ENCODE measurements at regions not wholly inside any gene's neighbourhood (a gene's known extent, or its start where the extent isn't known, plus 50 kb on each side); places are given as distances from the start of the nearest gene placed in this dataset.

DNA sequence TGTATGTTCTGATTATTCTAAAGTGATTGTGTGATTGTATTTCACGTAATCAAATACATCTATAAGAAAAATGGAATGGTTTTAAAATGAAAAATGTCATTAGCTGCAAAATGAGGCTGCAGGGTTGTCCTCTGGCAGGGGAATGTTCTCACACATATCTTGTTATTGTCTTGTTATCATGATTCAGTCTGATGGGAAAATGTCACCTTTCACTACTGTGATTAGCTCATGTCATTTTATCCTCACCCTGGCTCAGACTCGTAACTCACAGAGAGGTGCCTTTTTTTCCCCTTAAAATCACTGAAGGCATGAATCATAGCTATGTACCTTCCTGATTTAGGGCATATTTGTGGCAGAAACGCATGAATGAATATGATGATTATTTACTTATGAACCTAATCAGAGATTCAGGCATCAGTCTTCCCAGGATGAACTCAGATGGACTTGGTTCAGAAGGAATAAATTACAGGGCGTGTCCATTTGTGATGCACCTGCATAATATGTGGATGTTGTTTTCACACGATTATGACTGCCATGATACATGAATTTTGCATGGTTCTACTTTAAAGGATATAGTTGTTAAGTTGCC, 1339.2 kb downstream of the AACS start:
- H3K9ac ChIP-seq (ENCODE audit: low read depth, low read length): no peak overlapping the region
- H3K27me3 ChIP-seq (ENCODE audit: insufficient read depth, low read length): no peaks in the 10 kb centered on the region
- H3K4me1 ChIP-seq (ENCODE audit: insufficient read depth, low read length): no peaks in the 10 kb centered on the region
- no peak overlapping the region for H3K27ac ChIP-seq (ENCODE audit: low read length)
- H3K36me3 ChIP-seq (ENCODE audit: insufficient read depth, low read depth, low read length): no peaks in the 10 kb centered on the region
- H3K9me3 ChIP-seq (ENCODE audit: insufficient read depth, low read depth, low read length): no peaks in the 10 kb centered on the region
- H3K4me3 ChIP-seq (ENCODE audit: low read length): no peak overlapping the region

DNA sequence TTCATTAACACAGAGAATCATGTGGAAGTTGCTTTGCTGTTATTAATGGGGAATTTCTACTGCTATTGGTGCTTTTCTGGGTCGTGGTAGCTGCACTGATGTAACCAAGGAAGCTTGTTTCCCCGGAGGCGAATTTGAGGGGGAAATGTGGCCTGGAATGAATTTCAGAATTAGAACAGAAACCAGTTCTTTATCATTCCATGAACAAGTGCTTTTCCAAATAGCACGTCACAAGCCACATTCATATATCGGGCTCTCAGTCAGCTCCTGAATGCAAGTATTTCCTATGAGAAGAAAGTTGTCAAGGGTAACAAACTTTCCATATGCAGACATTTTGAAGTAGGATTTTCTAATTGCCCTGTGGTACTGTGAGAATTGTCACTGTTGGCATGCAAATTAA, 1353.2 kb downstream of the AACS start:
- Histone ChIP-seq H3K27ac (ENCODE audit: low read length) (no peak overlapping the region), H3K4me1 (ENCODE audit: insufficient read depth, low read length) (peaks cover 9% of the 10 kb centered on the region; the same call in 1 of the 2 replicates), H3K27me3 (ENCODE audit: insufficient read depth, low read length) (no peaks in the 10 kb centered on the region), H3K4me3 (ENCODE audit: low read length) (no peak overlapping the region), H3K9ac (ENCODE audit: low read depth, low read length) (no peak overlapping the region), H3K36me3 (ENCODE audit: insufficient read depth, low read depth, low read length) (no peaks in the 10 kb centered on the region), H3K9me3 (ENCODE audit: insufficient read depth, low read depth, low read length) (no peaks in the 10 kb centered on the region)

DNA sequence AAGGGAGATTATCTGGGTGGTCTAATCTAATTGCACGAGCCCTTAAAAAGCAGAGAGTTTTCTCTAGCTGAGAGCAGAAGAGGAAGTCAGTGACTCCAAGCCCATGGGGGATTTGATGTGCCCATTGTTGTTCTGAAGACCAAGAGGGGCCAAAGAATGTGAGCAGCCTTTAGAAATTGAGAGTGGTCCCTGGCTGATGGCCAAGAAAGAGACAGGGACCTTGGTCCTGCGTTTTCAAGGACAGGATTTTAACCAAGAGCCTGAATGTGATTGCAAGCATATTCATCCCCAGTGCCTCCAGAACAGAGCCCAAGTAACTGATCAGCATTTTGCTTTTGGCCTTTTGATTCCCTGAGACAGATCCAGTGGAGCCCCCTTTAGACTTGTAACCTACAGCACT, 1353.9 kb downstream of the AACS start:
- Histone ChIP-seq H3K4me1 (ENCODE audit: insufficient read depth, low read length) (peaks cover 9% of the 10 kb centered on the region; the same call in 1 of the 2 replicates), H3K9me3 (ENCODE audit: insufficient read depth, low read depth, low read length) (no peaks in the 10 kb centered on the region), H3K27me3 (ENCODE audit: insufficient read depth, low read length) (no peaks in the 10 kb centered on the region), H3K4me3 (ENCODE audit: low read length) (no peak overlapping the region), H3K9ac (ENCODE audit: low read depth, low read length) (no peak overlapping the region), H3K36me3 (ENCODE audit: insufficient read depth, low read depth, low read length) (no peaks in the 10 kb centered on the region), H3K27ac (ENCODE audit: low read length) (no peak overlapping the region)

DNA sequence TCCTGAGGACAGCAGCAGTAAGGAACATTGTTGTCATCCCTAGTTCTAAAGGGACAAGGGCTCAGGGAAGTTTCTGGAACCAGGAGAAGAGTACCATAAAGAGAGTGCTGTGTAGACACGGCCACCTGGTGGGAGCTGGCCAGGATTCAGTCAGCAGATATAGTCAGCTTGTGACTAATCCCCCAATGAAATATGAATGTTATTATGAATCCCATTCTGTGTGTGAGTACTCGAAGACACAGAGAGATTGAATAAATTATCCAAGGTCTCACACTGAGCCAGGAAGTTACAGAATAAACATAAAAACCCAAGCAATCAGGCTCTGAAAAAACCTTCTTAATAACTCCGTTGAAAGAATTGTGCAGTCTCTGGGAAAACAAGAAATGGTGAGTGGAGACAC, 1359.5 kb downstream of the AACS start:
- Histone ChIP-seq H3K9ac (ENCODE audit: low read depth, low read length) (no peak overlapping the region), H3K36me3 (ENCODE audit: insufficient read depth, low read depth, low read length) (no peaks in the 10 kb centered on the region), H3K4me1 (ENCODE audit: insufficient read depth, low read length) (no peaks in the 10 kb centered on the region), H3K4me3 (ENCODE audit: low read length) (no peak overlapping the region; the same call in 1 of the 2 replicates), H3K9me3 (ENCODE audit: insufficient read depth, low read depth, low read length) (no peaks in the 10 kb centered on the region), H3K27ac (ENCODE audit: low read length) (no peak overlapping the region), H3K27me3 (ENCODE audit: insufficient read depth, low read length) (no peaks in the 10 kb centered on the region)

DNA sequence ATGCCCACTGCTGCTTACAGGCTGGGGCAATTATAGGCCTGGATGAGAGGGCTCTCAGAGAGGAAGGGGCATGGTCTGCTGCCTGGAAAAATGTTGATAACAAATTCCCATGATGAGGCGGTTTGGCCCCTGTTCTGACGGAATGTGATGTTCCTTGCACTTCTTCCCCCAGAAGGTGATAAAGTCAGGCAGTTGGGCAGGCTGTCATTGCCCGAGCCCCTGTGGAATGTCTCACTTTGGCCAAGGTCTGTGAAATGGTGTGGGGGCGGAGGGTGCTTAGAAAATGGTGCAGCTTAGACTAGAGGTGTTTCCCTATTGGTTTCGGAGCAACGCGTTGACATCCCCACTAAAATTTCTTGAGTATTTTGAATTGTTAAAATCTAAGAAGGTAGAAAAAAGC, 1360.0 kb downstream of the AACS start:
- Histone ChIP-seq H3K27me3 (ENCODE audit: insufficient read depth, low read length) (no peaks in the 10 kb centered on the region), H3K9ac (ENCODE audit: low read depth, low read length) (no peak overlapping the region), H3K36me3 (ENCODE audit: insufficient read depth, low read depth, low read length) (no peaks in the 10 kb centered on the region), H3K4me1 (ENCODE audit: insufficient read depth, low read length) (no peaks in the 10 kb centered on the region), H3K27ac (ENCODE audit: low read length) (no peak overlapping the region), H3K4me3 (ENCODE audit: low read length) (no peak overlapping the region), H3K9me3 (ENCODE audit: insufficient read depth, low read depth, low read length) (no peaks in the 10 kb centered on the region)

DNA sequence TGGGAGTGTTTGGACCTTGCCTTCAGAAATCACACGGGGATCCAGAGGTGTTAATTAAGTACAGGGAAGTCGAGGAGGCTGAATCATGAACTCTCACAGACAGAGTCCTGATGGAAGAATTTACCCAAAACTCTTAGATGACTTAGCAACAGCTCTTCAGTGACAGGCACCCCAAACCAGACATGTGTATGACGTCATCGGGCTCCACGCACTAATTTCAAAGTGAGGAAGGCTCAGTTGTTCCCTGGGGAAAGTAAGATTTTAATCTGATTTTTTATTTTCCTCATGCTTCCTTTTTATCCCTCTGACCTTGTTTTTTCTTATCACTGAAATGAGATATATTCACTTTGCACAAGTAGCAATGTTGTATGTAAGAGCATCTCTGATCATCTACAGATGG, 1363.5 kb downstream of the AACS start:
- no peaks in the 10 kb centered on the region for H3K27me3 ChIP-seq (ENCODE audit: insufficient read depth, low read length)
- H3K9ac ChIP-seq (ENCODE audit: low read depth, low read length): no peak overlapping the region
- no peaks in the 10 kb centered on the region for H3K9me3 ChIP-seq (ENCODE audit: insufficient read depth, low read depth, low read length)
- H3K27ac ChIP-seq (ENCODE audit: low read length): no peak overlapping the region
- no peaks in the 10 kb centered on the region for H3K36me3 ChIP-seq (ENCODE audit: insufficient read depth, low read depth, low read length)
- peaks cover 2% of the 10 kb centered on the region; the same call in 1 of the 2 replicates for H3K4me1 ChIP-seq (ENCODE audit: insufficient read depth, low read length)
- H3K4me3 ChIP-seq (ENCODE audit: low read length): no peak overlapping the region

DNA sequence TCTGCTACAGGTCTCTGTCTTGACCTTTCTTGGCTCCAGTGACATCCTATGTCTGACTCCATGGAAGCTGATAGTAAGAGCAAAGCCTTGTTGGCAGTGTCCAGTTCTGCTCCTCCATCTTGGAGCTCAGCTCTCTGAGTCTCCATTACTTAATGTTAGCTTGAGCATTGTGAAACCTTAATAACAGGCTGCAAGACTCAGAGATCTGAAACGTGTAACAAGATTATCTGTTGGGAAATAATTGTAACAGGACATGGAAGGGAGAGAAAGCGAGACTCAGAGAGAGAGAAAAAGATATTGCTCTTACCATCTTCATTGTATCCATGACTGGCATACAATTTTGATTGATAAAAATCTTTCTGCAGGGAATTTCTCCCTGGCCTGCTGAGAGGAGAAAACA, 1365.7 kb downstream of the AACS start:
- no peaks in the 10 kb centered on the region for H3K9me3 ChIP-seq (ENCODE audit: insufficient read depth, low read depth, low read length)
- no peak overlapping the region for H3K27ac ChIP-seq (ENCODE audit: low read length)
- H3K4me1 ChIP-seq (ENCODE audit: insufficient read depth, low read length): peaks cover 2% of the 10 kb centered on the region; the same call in 1 of the 2 replicates
- H3K27me3 ChIP-seq (ENCODE audit: insufficient read depth, low read length): no peaks in the 10 kb centered on the region
- no peak overlapping the region for H3K4me3 ChIP-seq (ENCODE audit: low read length)
- no peak overlapping the region for H3K9ac ChIP-seq (ENCODE audit: low read depth, low read length)
- no peaks in the 10 kb centered on the region for H3K36me3 ChIP-seq (ENCODE audit: insufficient read depth, low read depth, low read length)

DNA sequence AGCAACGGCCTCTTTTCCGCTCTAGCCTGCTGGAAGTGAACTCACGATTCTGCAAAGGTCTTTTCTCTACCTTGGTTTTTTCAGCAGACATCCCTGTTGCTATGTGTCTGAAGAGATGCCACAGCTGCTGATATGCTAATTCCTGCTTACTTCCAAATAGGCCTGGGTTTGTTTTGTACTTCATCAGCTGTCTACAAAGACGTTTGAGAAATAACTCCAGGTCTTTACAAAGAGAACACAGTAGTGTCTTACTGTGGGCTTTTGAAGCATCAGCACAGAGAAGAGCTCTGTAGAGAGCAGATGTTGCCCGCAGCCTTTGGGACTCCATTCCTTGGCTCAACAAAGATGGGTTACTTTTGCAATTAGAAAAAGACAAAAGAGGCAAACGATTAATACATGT, 1366.5 kb downstream of the AACS start:
- H3K27ac ChIP-seq (ENCODE audit: low read length): no peak overlapping the region
- H3K4me1 ChIP-seq (ENCODE audit: insufficient read depth, low read length): peaks cover 2% of the 10 kb centered on the region; the same call in 1 of the 2 replicates
- H3K27me3 ChIP-seq (ENCODE audit: insufficient read depth, low read length): no peaks in the 10 kb centered on the region
- no peaks in the 10 kb centered on the region for H3K36me3 ChIP-seq (ENCODE audit: insufficient read depth, low read depth, low read length)
- no peak overlapping the region for H3K9ac ChIP-seq (ENCODE audit: low read depth, low read length)
- H3K9me3 ChIP-seq (ENCODE audit: insufficient read depth, low read depth, low read length): no peaks in the 10 kb centered on the region
- H3K4me3 ChIP-seq (ENCODE audit: low read length): no peak overlapping the region

DNA sequence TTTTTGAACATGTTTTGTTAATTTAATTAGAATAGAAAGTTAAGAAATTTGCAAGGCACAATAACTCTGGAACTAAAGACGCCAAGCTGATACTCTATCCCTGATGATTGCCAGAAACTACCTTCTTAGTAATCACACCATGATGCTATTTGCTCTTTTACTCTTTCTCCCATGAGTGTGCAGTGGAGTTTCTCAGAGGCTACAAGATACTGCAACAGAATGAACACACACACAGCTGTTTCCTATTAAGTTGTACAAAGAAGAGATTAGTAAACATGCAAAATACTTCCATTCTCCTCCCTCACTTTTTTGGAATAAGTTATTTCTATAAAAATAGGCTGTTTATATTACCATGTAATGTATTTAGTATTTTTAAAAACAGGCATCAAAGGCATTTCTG, 1367.5 kb downstream of the AACS start:
- H3K4me3 ChIP-seq (ENCODE audit: low read length): no peak overlapping the region
- H3K27me3 ChIP-seq (ENCODE audit: insufficient read depth, low read length): no peaks in the 10 kb centered on the region
- no peak overlapping the region for H3K9ac ChIP-seq (ENCODE audit: low read depth, low read length)
- peaks cover 2% of the 10 kb centered on the region; the same call in 1 of the 2 replicates for H3K4me1 ChIP-seq (ENCODE audit: insufficient read depth, low read length)
- H3K27ac ChIP-seq (ENCODE audit: low read length): no peak overlapping the region
- H3K36me3 ChIP-seq (ENCODE audit: insufficient read depth, low read depth, low read length): no peaks in the 10 kb centered on the region
- no peaks in the 10 kb centered on the region for H3K9me3 ChIP-seq (ENCODE audit: insufficient read depth, low read depth, low read length)

DNA sequence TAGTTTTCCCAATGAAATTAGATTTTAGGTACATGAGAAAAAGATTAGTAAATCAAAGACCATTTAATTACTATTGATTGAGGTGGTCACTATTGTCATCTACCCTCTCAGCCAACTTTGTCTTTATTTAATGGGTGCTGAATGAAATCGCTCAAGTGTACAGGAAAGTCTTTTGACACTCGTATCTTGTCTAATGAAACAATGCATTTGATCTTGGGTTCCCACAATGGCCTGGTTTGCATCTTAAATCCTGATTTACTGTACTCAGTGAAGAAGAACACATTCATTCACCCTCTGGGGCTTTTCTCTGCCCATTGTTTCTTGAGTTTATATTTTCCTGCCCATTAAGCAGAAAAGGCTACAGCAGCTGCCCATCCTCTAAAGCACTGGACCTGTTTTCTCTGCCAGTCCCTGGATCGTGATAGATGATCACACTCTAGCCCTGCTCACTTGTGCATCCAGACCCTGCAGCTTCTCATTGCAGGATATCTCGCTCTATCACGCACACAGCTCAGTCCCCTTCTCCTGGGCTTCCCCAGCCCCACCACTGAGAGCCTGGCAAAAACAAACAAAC, 1369.3 kb downstream of the AACS start:
- Histone ChIP-seq H3K9me3 (ENCODE audit: insufficient read depth, low read depth, low read length) (no peaks in the 10 kb centered on the region), H3K9ac (ENCODE audit: low read depth, low read length) (no peak overlapping the region), H3K4me3 (ENCODE audit: low read length) (no peak overlapping the region), H3K27me3 (ENCODE audit: insufficient read depth, low read length) (no peaks in the 10 kb centered on the region), H3K36me3 (ENCODE audit: insufficient read depth, low read depth, low read length) (no peaks in the 10 kb centered on the region), H3K27ac (ENCODE audit: low read length) (no peak overlapping the region), H3K4me1 (ENCODE audit: insufficient read depth, low read length) (peaks cover 2% of the 10 kb centered on the region; the same call in 1 of the 2 replicates)

DNA sequence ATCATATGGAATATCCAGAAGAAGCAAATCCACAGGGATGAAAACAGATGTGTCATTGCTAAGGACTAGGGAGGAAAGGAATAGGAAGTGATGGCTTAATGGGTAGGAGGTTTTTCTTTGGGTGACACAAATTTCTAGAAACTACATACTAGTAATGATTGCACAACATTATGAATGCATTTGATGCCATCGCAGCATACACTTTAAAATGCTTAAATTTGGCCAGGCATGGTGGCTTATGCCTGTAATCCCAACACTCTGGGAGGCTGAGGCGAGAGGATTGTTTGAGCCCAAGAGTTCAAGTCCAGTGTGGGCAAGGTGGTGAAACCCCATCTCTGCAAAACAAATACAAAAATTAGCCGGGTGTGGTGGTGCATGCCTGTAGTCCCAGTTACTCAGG, 1370.8 kb downstream of the AACS start:
- H3K4me1 ChIP-seq (ENCODE audit: insufficient read depth, low read length): peaks cover 2% of the 10 kb centered on the region; the same call in 1 of the 2 replicates
- H3K4me3 ChIP-seq (ENCODE audit: low read length): no peak overlapping the region
- no peaks in the 10 kb centered on the region for H3K9me3 ChIP-seq (ENCODE audit: insufficient read depth, low read depth, low read length)
- H3K27me3 ChIP-seq (ENCODE audit: insufficient read depth, low read length): no peaks in the 10 kb centered on the region
- no peaks in the 10 kb centered on the region for H3K36me3 ChIP-seq (ENCODE audit: insufficient read depth, low read depth, low read length)
- H3K9ac ChIP-seq (ENCODE audit: low read depth, low read length): no peak overlapping the region
- no peak overlapping the region for H3K27ac ChIP-seq (ENCODE audit: low read length)

DNA sequence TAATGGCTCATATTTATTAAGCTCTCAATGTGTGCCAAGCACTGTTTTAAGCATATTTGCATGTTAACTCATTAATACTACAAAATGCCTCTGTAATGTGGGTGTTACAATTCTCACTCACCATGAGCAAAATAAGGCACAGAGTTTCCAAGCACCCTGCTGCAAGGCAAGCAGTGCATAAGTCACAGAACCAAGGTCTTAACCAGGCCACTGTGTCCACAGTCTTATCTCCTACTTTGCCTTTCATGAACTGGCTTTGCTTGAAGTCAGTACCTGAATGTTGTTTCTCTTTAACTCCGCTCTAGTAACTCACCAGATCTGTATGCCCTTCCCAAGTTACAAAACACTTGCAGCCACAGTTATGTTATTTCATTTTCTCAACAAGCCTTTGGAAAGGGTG, 1372.7 kb downstream of the AACS start:
- no peaks in the 10 kb centered on the region for H3K27me3 ChIP-seq (ENCODE audit: insufficient read depth, low read length)
- H3K4me3 ChIP-seq (ENCODE audit: low read length): no peak overlapping the region
- no peak overlapping the region for H3K9ac ChIP-seq (ENCODE audit: low read depth, low read length)
- no peaks in the 10 kb centered on the region for H3K4me1 ChIP-seq (ENCODE audit: insufficient read depth, low read length)
- H3K9me3 ChIP-seq (ENCODE audit: insufficient read depth, low read depth, low read length): no peaks in the 10 kb centered on the region
- H3K36me3 ChIP-seq (ENCODE audit: insufficient read depth, low read depth, low read length): no peaks in the 10 kb centered on the region
- H3K27ac ChIP-seq (ENCODE audit: low read length): no peak overlapping the region

Data from iPS-20b (cell line).